ENCODE measurements at regions not wholly inside any gene's neighbourhood (a gene's known extent, or its start where the extent isn't known, plus 50 kb on each side); places are given as distances from the start of the nearest gene placed in this dataset.
"Not testable (repeated sequence)": the region's sequence is repeated elsewhere in the genome, so short reads cannot be mapped to it uniquely, and the experiment has no call there.

DNA sequence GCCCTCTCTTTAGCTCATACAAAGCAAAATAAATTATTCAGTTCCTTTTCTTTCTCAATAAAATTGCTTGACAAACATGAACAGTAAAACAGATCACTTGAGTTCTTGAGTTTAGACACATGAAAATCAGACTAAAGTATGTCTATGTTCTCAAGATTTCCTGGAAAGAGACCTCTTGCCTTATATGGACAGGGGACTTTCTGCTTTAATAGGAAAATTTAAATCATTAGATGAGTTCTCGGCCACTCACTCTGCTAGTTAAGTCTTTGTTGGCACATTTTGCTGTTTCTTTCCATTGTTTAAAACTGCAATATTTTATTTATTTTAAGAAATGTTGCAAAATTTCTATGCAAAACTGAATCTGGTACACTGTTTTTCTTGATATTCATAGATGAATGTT lies 207.8 kb downstream of the RND3 start:
- H3K9me3 Mint-ChIP-seq = peaks cover 0 to 19% (median 6%) of the 10 kb centered on the region in 3 donors
- H3K27ac Mint-ChIP-seq = no peak overlapping the region
- H3K4me1 Mint-ChIP-seq = no peaks in the 10 kb centered on the region
- H3K36me3 Mint-ChIP-seq = no peaks in the 10 kb centered on the region
- no peaks in the 10 kb centered on the region for H3K27me3 Mint-ChIP-seq
- H3K4me3 Mint-ChIP-seq = no peak overlapping the region

DNA sequence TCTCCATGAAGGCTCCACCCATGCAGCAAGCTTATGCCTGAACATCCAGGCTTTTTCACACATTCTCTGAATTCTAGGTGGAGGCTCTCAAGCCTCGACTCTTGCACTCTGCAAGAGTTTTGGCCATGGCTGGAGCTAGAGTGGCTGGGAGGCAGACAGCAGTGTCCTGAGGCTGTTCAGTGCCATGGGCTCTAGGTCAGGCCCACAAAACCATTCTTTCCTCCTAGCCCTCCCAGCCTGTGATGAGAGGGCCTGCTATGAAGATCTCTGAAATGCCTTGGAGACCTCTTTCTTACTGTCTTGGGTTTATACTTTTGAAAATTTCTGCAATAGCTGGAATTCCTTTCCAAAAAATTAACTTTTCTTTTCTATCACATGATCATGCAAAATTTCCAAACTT lies 210.7 kb downstream of the RND3 start:
- H3K4me3 Mint-ChIP-seq = no peak overlapping the region
- no peaks in the 10 kb centered on the region for H3K27me3 Mint-ChIP-seq
- H3K36me3 Mint-ChIP-seq = no peaks in the 10 kb centered on the region
- H3K4me1 Mint-ChIP-seq = no peaks in the 10 kb centered on the region
- H3K9me3 Mint-ChIP-seq = peaks cover 0 to 19% (median 5%) of the 10 kb centered on the region in 3 donors
- no peak overlapping the region for H3K27ac Mint-ChIP-seq

DNA sequence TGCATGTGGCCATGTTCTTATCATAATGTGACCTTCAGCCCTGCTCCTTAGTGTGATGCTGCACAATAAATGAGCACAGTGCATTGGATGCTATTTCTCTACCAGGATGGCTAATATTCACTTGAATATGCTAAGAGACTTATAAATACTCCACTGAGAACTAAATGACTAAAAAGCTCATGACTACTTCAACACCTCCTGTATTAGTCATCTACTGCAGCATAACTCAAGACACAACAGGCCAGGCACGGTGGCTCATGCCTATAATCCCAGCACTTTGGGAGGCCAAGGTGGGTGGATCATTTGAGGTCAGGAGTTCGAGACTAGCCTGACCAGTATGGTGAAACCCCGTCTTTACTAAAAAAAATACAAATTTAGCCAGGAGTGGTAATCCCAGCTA lies 213.4 kb downstream of the RND3 start:
- Mint-ChIP-seq H3K27ac (no peak overlapping the region), H3K4me1 (no peaks in the 10 kb centered on the region), H3K9me3 (peaks cover 0 to 13% (median 3%) of the 10 kb centered on the region in 3 donors), H3K27me3 (no peaks in the 10 kb centered on the region), H3K36me3 (no peaks in the 10 kb centered on the region), H3K4me3 (no peak overlapping the region)

DNA sequence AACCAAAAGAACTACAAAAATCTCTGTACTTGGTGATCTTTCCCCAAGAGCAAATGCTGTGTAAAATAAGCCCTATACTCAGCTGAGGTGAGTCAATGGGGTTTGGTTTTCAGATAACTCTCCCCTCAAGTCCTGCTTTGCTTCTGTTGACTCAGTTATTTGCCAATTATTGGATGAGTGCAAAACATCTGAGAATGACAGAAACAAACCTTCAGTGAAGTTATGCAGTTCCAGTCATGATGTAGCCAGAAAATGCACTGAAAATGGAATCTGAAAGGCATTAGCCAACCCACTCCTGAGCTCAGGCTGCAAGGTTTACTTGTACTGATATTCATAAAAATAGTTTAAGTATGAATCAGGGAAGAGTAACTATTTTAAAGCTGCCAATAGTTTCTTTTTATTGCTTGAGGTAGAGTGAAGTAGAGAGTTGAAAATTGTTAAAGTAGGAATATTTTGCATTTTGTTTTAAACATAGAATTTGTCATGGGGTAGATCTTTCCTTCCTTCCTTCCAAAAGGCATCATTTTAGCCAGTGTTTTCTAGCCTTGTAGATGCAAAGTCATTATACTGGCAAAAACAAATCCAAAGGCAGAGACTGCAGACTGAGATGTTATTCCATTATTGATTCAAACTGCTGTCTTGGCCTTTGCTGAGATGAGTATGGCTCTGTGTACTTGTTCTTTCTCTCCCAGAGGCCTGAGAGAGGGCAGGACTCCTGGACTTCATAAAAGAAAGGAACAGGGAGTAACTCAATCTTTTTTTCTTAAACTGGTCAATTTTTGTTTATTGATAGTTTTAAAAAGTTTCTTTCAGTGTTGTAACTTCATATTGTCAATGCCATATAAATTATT lies 215.3 kb downstream of the RND3 start:
- no peaks in the 10 kb centered on the region for H3K27me3 Mint-ChIP-seq
- no peak overlapping the region for H3K27ac Mint-ChIP-seq
- peaks cover 0 to 3% (median 3%) of the 10 kb centered on the region in 3 donors for H3K9me3 Mint-ChIP-seq
- no peaks in the 10 kb centered on the region for H3K4me1 Mint-ChIP-seq
- no peaks in the 10 kb centered on the region for H3K36me3 Mint-ChIP-seq
- no peak overlapping the region for H3K4me3 Mint-ChIP-seq

DNA sequence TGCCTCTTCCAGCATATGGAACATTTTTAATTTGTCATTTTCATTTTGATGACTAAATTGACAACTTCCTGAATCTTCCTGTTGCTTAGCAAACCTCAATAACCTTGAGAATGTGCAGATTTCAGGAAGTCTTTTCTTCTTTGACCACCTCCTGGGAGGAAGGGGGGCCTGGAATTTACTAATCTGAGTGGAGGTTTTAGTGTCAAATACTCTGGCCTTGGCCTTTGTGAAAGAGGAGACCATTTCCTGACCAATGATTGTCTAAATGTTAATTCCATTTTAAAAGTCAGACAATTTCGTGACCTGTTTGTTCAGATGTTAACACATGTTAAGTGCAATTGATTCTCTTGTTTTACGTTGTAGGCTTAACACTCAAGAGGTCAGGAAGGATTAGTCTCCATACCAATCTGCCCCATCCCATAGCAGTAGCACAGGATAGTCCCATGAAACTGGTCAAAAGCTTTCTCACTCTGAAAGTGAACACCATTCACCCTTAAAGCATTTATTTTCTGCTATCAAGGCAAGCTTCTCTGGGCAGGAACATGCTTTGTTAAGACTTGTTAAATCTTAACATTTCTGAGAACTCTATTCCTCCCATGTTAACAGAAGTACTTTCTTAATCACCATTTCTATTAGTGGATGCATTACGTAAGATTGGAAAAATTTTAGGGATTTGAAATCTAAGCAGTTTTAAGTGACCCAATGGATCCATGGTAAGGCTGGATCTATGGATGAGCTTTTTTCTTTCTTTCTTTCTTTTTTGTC lies 219.6 kb downstream of the RND3 start:
- H3K27ac Mint-ChIP-seq = no peak overlapping the region
- no peak overlapping the region for H3K4me3 Mint-ChIP-seq
- no peaks in the 10 kb centered on the region for H3K4me1 Mint-ChIP-seq
- H3K36me3 Mint-ChIP-seq = no peaks in the 10 kb centered on the region
- no peaks in the 10 kb centered on the region for H3K27me3 Mint-ChIP-seq
- peaks cover 0 to 2% (median 2%) of the 10 kb centered on the region in 3 donors for H3K9me3 Mint-ChIP-seq

DNA sequence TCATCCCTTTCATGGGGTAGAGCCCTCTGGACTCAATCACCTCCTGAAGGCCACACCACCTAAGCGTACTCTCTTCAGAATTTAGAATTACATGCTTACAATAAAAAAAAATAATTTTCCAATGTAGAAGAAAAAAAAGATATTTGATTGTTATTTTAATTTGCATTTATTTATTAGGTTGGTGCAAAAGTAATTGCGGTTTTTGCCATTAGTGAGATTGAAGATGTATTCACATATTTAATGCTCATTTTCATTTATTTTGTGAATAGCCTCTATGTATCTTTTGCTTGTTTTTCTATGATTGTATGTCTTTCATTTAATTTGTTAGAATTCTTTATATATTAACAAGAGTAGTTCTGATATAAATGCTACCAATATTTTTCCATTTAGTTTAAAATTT lies 220.5 kb downstream of the RND3 start:
- Mint-ChIP-seq H3K27me3 (no peaks in the 10 kb centered on the region), H3K36me3 (no peaks in the 10 kb centered on the region), H3K9me3 (peaks cover 0 to 2% (median 2%) of the 10 kb centered on the region in 3 donors), H3K27ac (no peak overlapping the region), H3K4me3 (no peak overlapping the region), H3K4me1 (no peaks in the 10 kb centered on the region)

DNA sequence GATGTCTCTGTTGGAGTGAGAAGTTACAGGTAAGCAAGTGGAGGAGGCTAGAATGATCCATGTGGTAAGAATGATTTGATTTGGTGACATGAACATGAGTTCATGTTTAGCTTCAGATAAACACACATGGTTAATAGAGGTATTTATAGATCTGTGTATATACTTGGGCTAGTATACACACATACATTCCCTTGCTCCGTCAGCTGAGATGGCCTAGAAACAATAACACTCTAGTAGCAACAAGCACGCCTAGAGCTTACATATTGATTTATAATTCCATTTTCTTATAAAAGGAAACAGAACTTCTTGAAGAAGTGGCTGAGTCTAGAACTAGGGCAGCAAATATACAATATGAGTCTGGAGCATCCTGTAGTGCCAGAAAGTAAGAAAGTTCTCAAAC lies 223.0 kb downstream of the RND3 start:
- Mint-ChIP-seq H3K9me3 (peaks cover 0 to 4% (median 2%) of the 10 kb centered on the region in 3 donors), H3K27me3 (no peaks in the 10 kb centered on the region), H3K4me3 (peak overlapping the region in 1 of 4 donors; percentile 42), H3K27ac (no peak overlapping the region), H3K36me3 (no peaks in the 10 kb centered on the region), H3K4me1 (no peaks in the 10 kb centered on the region)

DNA sequence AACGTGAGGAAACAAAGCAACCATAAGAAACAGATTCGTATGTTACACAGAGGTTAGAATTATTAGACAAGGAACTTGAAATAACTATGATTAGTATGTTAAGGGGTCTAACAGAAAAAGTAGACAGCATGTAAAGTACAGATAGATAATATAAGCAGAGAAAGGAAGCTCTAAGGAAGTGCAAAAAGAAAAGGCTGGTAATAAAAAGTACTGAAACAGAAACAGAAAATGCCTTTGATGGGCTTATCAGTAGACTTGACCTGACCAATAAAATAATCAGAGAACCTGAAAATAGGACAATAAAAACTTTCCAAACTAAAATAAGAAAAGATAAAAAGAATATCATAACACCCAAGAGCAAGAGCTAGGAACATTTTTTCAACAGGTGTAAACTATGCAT lies 225.8 kb downstream of the RND3 start:
- no peaks in the 10 kb centered on the region for H3K27me3 Mint-ChIP-seq
- H3K27ac Mint-ChIP-seq = no peak overlapping the region
- no peak overlapping the region for H3K4me3 Mint-ChIP-seq
- peaks cover 0 to 9% (median 2%) of the 10 kb centered on the region in 3 donors for H3K9me3 Mint-ChIP-seq
- no peaks in the 10 kb centered on the region for H3K4me1 Mint-ChIP-seq
- no peaks in the 10 kb centered on the region for H3K36me3 Mint-ChIP-seq

DNA sequence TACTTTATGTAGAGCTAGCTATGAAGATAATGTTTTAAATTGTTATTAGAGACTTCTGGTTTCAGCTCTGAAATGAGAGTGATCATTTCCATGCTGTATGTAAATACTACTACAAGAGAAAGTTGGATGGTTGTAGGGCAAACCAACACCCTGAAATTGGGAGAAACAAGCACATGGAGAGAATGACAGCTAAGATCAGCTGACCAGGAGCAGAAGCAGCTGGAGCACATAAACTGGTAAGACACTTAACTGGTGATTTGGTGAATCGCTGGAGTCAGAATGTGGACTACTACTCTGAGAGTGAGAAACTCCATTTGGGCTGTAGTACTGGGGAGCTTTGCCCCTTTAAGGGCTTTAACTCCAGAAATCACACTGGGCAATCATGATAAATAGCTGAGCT lies 226.8 kb downstream of the RND3 start:
- H3K27me3 Mint-ChIP-seq = no peaks in the 10 kb centered on the region

DNA sequence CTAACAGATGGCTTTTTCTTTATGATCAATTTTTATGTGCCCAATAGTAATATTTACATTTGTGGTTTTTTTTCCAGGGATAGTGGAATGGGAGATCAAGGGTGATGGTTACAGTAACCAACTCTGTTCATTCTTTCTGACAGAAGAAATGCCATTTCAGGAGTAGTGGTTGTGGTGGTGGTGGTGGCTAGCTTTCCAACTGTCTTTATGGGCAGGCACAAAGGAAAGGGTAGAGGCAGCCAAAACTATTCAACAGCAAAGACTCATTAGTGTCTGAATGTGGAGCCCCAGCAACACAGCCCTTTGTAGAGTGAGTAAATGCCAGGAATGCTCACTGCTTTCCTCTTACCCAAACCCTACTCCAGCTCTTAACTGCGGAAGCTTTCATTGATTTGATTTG lies 227.7 kb downstream of the RND3 start:
- Mint-ChIP-seq H3K36me3 (no peaks in the 10 kb centered on the region), H3K4me1 (no peaks in the 10 kb centered on the region), H3K27me3 (no peaks in the 10 kb centered on the region), H3K27ac (no peak overlapping the region), H3K4me3 (no peak overlapping the region), H3K9me3 (peaks cover 0 to 7% (median 2%) of the 10 kb centered on the region in 3 donors)

More for the DNA sequence above, 226.8 kb downstream of the RND3 start:
- Mint-ChIP-seq H3K4me3 (no peak overlapping the region), H3K36me3 (no peaks in the 10 kb centered on the region), H3K27ac (no peak overlapping the region), H3K4me1 (no peaks in the 10 kb centered on the region), H3K9me3 (peaks cover 0 to 9% (median 2%) of the 10 kb centered on the region in 3 donors)

DNA sequence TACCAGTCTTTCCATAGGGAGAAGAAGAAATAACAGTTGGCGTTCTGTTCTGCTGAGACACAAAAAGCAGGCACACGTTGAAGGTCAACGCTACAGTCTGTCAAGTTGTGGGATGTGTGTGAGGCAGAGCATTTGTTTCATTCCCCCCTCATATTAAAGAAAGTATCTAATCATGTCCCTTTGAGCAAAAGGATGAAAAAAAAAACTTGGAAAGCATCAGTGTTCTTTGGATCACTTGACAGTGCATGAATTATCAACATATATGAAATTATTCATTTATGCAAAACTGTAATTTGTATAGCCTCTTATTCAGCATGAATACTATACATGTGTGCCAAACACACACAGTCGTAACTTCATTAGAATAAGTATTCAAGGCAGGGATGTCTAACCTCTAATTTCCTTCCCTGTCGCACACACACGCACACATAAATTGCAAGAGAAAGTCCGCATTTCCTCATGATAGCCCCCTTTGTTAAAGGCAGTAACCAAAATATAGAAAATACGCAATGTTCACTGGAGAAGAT lies 228.6 kb downstream of the RND3 start:
- no peaks in the 10 kb centered on the region for H3K4me1 Mint-ChIP-seq
- peaks cover 0 to 7% (median under 1%) of the 10 kb centered on the region in 3 donors for H3K9me3 Mint-ChIP-seq
- H3K36me3 Mint-ChIP-seq = no peaks in the 10 kb centered on the region
- no peaks in the 10 kb centered on the region for H3K27me3 Mint-ChIP-seq
- no peak overlapping the region for H3K27ac Mint-ChIP-seq
- no peak overlapping the region for H3K4me3 Mint-ChIP-seq

DNA sequence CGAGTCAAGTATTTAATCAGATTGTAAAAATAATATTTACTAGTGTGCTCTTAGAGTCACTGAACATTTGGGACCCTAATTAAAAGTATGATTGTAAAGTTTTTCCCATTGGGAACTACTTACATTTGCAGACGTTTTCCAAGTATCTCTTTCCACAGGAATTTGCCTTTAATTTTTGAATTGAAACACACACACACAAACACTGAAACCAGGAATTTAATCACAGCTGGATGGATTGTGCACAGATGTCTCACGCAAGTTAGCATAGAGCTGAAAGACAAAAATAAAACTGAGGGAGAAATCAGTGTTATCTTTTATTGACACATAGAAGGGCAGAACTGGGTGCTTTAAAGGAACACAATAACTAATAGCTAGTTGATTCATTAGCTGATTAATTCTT lies 230.7 kb downstream of the RND3 start:
- Mint-ChIP-seq H3K27me3 (no peaks in the 10 kb centered on the region), H3K36me3 (no peaks in the 10 kb centered on the region), H3K4me1 (no peaks in the 10 kb centered on the region), H3K9me3 (peaks cover 0 to 9% (median 0%) of the 10 kb centered on the region in 3 donors), H3K4me3 (no peak overlapping the region), H3K27ac (no peak overlapping the region)

DNA sequence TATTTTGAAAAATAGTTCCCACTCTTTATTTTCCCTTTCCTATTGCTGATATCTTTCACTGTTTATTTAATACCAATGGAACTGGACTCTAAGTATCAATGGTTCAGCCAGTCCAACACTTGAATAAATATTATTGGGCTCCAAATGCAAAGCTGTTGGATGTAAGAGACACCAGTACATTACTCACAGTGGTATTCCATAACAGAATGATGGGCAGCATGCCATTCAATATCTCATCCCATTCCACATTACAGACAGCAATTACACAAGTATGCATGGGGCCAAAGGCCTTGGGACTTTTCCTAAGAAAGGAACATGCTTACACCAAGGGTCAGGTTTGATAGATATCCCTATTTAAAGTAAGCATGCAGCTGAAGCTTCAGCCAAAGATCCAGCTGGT lies 231.9 kb downstream of the RND3 start:
- H3K4me3 Mint-ChIP-seq = no peak overlapping the region

DNA sequence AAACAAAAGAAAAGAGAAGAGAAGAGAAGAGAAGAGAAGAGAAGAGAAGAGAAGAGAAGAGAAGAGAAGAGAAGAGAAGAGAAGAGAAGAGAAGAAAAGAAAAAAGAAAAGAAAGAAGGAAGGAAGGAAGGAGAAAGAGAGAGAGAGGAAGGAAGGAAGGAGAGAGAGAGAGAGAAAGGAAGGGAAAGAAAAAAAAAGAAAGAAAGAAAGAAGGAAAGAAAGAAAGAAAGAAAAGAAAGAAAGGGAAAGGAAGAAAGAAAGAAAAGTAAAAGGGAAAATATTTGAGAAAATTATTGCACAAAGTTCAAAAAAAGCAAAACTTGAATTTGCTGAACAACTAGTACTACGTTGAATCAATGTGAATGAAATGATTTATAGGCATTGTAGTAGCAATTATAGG lies 237.7 kb downstream of the RND3 start:
- H3K4me3 Mint-ChIP-seq, H3K27ac Mint-ChIP-seq, H3K4me1 Mint-ChIP-seq, H3K27me3 Mint-ChIP-seq, H3K36me3 Mint-ChIP-seq, H3K9me3 Mint-ChIP-seq: not testable (repeated sequence)

More for the DNA sequence above, 231.9 kb downstream of the RND3 start:
- no peaks in the 10 kb centered on the region for H3K27me3 Mint-ChIP-seq
- no peak overlapping the region for H3K27ac Mint-ChIP-seq
- no peaks in the 10 kb centered on the region for H3K4me1 Mint-ChIP-seq
- no peaks in the 10 kb centered on the region for H3K36me3 Mint-ChIP-seq
- peaks cover 0 to 8% (median 0%) of the 10 kb centered on the region in 3 donors for H3K9me3 Mint-ChIP-seq

DNA sequence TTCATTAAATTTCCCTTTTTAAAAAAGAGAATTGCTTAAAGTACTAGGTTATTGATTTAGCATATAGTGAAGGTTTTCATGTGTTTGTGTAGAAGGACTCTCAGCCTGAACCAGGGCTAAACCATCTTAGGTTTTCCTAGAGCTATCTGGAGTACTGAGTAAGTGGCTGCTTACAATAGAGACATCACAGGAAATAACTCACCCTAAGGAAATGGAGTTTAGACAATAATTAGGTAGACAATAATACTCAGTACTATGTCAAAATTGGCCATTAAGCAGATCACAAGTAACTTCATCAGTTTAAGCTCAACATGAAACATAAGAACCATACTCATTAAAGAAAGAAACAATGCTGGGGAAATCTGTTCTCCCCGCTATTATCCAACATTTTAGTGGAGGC lies 240.0 kb downstream of the RND3 start:
- Mint-ChIP-seq H3K27me3 (no peaks in the 10 kb centered on the region), H3K9me3 (peaks cover 0 to 3% (median 3%) of the 10 kb centered on the region in 3 donors), H3K4me1 (no peaks in the 10 kb centered on the region), H3K27ac (no peak overlapping the region), H3K36me3 (peaks cover 1% of the 10 kb centered on the region), H3K4me3 (no peak overlapping the region)
